CMK (cell line): ENCODE measurements at regions not wholly inside any gene's neighbourhood (a gene's known extent, or its start where the extent isn't known, plus 50 kb on each side); places are given as distances from the start of the nearest gene placed in this dataset.

Experiments used
- DNase-seq: peaks from one replicate; pipeline ENCODE4 v3.0.0-alpha.2; 2010; ENCODE audit warnings: low read depth

DNA sequence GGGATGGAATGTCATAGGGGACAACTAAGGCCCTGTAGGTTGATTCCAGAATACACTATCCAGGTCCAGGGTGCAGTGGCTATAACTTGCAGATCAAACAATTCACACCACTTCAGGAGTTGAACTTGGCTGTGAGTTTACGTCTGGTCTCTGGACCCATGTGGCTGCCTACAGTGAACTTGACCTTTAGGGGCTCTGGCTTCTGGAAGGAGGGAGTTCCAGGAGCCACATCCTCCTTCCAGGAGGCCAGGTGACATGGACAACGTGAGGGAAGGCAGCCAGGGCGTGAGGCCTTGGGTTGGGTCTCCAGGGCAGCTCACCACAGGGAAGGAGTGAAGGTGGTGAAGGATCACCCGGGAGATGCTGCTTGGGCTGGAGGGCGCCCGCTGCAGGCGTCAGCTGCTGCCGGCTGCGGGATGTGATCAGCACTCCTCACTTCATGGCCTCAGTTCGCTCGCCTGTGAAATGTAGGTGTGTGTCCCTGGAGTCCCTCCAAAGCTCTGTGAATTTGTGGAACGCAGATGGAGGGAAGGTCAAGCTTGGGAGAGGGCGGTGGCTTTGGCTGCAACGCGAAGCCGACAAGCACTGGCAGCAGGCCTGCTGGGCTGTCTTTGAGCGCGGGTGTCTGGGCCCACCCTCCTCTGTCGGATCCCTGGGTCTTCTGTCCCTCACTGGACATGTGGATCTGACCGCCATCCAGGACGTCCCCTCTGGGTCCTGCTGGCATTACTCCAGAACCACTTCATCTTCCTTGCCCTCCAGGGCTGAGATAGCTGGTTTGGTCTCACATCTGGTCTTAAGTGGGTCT lies 146.5 kb downstream of the GLI2 start:
- no peak for DNase-seq

- no peak for DNase-seq
Observed at GRCh38 chr2:120883607-120884440, 148.2 kb downstream of the GLI2 start.

GRCh38 chr2:120884472-120885290 lies 149.0 kb downstream of the GLI2 start:
- no peak for DNase-seq

- DNase-seq, result no peak
Observed at GRCh38 chr2:120885321-120885720, 149.7 kb downstream of the GLI2 start.

- no peak for DNase-seq
Observed at GRCh38 chr2:120885749-120886148, 150.1 kb downstream of the GLI2 start.

- no peak for DNase-seq
Observed at GRCh38 chr2:120886534-120887319, 151.1 kb downstream of the GLI2 start.

DNA sequence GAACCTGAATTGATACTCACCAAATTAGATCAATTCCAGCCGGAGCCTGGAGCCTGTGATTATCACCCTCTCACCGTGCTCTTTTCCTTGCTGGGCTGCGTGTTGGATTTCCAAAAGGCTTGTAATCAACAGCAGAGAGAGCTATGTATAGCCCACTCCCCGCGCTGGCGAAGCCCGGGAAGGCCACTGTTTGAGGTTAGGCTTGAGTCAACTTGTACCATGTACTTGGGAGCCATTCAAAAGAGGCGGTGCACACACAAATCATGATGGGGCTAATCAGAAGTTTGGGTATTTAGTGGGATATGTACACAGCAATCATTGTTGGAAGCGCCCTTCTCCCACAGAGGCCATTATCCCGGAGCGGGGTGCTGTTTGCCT lies 151.6 kb downstream of the GLI2 start:
- no peak for DNase-seq

DNA sequence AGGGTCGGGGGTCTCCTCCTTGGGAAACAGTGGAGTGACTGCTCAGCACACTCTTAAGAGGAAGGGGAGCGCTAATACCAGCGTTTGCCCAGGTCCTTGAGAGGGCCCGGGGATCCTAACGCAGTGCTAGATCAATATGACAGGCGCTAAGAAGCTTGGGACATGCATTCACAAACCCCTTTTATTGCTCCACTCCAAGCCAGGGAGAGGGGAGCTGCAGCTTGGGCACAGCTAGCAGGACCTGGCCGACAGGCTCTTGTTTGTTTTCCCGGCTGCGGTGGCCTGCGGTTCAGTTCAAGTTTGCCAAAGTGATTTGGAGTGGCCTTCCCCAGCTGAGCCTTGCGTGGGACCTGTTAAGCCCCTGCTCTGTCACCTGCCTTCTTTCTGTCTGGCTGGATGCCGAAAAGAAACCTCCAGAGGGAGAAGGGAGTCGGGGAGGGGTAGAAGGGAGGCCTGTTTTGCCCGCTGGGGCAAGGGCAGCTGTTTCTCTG lies 152.1 kb downstream of the GLI2 start:
- no peak for DNase-seq

GRCh38 chr2:120888851-120889250 lies 153.2 kb downstream of the GLI2 start:
- no peak for DNase-seq

DNA sequence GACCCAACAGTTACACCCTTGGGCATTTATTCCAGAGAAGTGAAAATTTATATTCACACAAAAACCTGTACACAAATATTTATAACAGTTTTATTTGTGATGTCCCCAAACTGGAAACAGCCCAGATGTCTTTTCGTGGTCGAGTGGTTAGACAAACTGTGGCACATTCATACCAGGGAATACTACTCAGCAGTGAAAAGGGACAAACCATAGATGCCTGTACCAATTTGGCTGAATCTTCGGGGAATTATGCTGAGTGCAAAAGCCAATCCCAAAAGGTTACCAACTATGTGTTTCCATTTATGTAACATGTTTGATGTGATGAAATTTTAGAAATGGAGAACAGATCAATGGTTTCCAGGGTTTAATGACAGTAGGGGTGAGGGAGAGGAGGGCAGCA lies 154.3 kb downstream of the GLI2 start:
- DNase-seq, result no peak

GRCh38 chr2:120890566-120891360 lies 155.1 kb downstream of the GLI2 start:
- DNase-seq, result no peak

- DNase-seq, result no peak
Observed at GRCh38 chr2:120892271-120892966, 156.8 kb downstream of the GLI2 start.

DNA sequence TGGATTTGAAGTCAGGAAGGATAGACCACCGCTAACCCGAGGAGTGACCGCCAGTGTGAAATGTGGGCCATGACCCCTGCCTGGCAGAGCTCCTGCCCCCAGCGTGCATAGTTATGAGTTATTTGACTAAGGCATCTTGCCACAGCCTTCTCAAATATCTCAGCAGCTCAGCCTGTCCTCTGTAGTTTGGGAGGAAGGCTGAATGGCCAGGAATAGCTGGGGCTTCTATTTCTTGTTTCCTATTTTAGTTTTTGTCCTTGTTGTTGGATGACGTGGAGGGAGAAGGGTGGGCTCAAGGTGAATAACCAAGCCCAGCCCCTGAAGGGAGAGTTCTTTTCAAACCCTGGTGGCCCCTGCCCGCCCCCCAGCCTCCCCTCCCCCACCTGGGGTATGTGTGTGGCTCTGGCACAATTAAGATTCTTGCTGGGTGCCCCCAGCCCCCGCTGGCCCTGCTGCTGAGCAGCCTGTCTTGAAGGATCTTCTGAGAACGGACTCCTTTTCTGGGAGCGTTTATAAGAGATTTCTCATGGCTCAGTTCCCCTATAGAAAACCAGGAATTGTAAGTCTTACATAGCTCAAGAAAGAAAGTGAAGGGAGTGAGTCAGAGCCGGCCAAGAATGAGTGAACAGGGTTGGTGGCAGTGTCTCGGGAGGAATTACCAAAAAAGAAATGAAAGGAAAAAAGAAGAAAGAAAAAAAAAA lies 157.4 kb downstream of the GLI2 start:
- no peak for DNase-seq

- no peak for DNase-seq
Observed at GRCh38 chr2:120893811-120894584, 158.3 kb downstream of the GLI2 start.

DNA sequence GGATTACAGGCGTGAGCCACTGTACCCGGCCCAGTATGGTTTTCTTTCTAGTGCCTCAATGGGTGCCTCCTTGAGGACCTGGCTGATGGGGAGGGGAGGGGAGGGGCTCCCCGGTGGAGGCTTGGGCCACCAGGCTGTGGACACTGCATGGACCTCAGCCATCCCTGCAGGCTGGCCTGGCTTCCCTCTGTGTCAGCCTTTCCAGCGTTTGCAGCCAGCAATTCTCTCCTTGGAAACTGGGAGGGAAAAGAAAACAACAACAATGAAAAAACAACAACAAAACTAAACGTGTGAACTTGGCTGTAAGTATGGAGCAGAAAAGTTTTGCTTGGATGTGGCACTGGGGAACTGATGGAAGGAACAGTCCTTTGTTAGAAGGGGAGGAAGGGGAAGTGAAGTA lies 159.3 kb downstream of the GLI2 start:
- no peak for DNase-seq

- DNase-seq, result no peak
Observed at GRCh38 chr2:120896126-120896525, 160.5 kb downstream of the GLI2 start.

GRCh38 chr2:120896901-120897300 lies 161.2 kb downstream of the GLI2 start:
- no peak for DNase-seq

DNA sequence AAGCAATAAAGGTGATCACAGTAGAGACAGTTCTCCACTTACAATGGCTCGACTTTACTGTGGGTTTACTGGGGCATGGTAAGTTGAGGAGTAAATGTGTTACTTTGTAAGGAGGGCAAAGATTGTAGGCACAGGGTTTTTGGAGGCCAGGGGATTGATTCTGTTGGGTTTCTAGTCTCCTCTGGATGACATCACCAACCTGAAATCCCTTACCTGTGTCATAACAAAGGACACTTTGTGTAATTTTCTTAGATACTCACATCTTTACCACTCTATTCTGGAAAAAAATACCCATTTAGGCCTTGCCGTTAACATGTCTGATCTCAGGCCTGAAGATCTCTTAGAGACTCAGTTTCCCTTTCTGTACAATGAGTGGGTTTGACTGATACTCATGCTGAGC lies 161.7 kb downstream of the GLI2 start:
- DNase-seq, result no peak

GRCh38 chr2:120898496-120898895 lies 162.8 kb downstream of the GLI2 start:
- DNase-seq, result no peak
